GM23338 (cell line): ENCODE measurements at regions not wholly inside any gene's neighbourhood (a gene's known extent, or its start where the extent isn't known, plus 50 kb on each side); places are given as distances from the start of the nearest gene placed in this dataset.
"Not testable (repeated sequence)": the region's sequence is repeated elsewhere in the genome, so short reads cannot be mapped to it uniquely, and the experiment has no call there.

Experiments
- CREB1 ChIP-seq: fragments of 250-450 bp; sonication (Bioruptor Pico); IDR thresholded peaks from 2 replicates; pipeline ENCODE4 v1.5.0; 2020; ENCODE audit warnings: low read depth, mild to moderate bottlenecking, moderate library complexity
- ETS1 ChIP-seq: IDR thresholded peaks from 2 replicates; pipeline ENCODE4 v1.6.1; 2016; ENCODE audit warnings: antibody characterized with exemption
- EZH2 ChIP-seq: fragments of 200-600 bp; sonication (generic); IDR thresholded peaks from one replicate; pipeline ENCODE4 v1.8.0; 2017; ENCODE audit warnings: antibody characterized with exemption, mild to moderate bottlenecking, low read depth; ENCODE audit not compliant: unreplicated experiment
- EZH2phosphoT487 ChIP-seq: fragments of 200-600 bp; sonication (generic); IDR thresholded peaks from one replicate; pipeline ENCODE4 v1.8.1; 2018; ENCODE audit warnings: antibody characterized with exemption; ENCODE audit not compliant: unreplicated experiment
- JUNB ChIP-seq: IDR thresholded peaks from one replicate; pipeline ENCODE4 v1.6.1; 2016; ENCODE audit warnings: antibody characterized with exemption; ENCODE audit not compliant: unreplicated experiment
- NANOG ChIP-seq: IDR thresholded peaks from 2 replicates; pipeline ENCODE4 v1.6.1; 2016; ENCODE audit warnings: antibody characterized with exemption, borderline replicate concordance
- POLR2AphosphoS5 ChIP-seq: IDR thresholded peaks from 2 replicates; pipeline ENCODE4 v1.6.1; 2016; ENCODE audit warnings: antibody characterized with exemption, low read depth
- STAT1 ChIP-seq: IDR thresholded peaks from one replicate; pipeline ENCODE4 v1.6.1; 2016; ENCODE audit warnings: antibody characterized with exemption; ENCODE audit not compliant: unreplicated experiment
- ZNF114 ChIP-seq: fragments of 250-450 bp; sonication (Bioruptor Pico); IDR thresholded peaks from 2 replicates; pipeline ENCODE4 v1.5.0; 2020; ENCODE audit warnings: mild to moderate bottlenecking, moderate library complexity
- ZNF331 ChIP-seq: fragments of 250-450 bp; sonication (Bioruptor Pico); IDR thresholded peaks from 2 replicates; pipeline ENCODE4 v1.5.0; 2020; ENCODE audit warnings: low read depth, mild to moderate bottlenecking, moderate library complexity
- ZNF462 ChIP-seq: fragments of 250-450 bp; sonication (Bioruptor Pico); IDR thresholded peaks from 2 replicates; pipeline ENCODE4 v1.5.0; 2020; ENCODE audit warnings: mild to moderate bottlenecking, moderate library complexity
- TF ChIP-seq, protein P1 (sequence below), 2 experiments: fragments of 200-600 bp in 1 of 2; sonication (generic) in 1 of 2; conservative IDR thresholded peaks; 2 replicates each; pipeline versions ENCODE4 v1.5.1 to v1.6.1; 2016 to 2017; ENCODE audit warnings: antibody characterized with exemption in 2 of 2, low read depth in 2 of 2, mild to moderate bottlenecking in 2 of 2, moderate library complexity in 1 of 2
- TF ChIP-seq, protein P2 (sequence below): IDR thresholded peaks from one replicate; pipeline ENCODE4 v1.6.1; 2018; ENCODE audit warnings: antibody characterized with exemption; ENCODE audit not compliant: unreplicated experiment

DNA sequence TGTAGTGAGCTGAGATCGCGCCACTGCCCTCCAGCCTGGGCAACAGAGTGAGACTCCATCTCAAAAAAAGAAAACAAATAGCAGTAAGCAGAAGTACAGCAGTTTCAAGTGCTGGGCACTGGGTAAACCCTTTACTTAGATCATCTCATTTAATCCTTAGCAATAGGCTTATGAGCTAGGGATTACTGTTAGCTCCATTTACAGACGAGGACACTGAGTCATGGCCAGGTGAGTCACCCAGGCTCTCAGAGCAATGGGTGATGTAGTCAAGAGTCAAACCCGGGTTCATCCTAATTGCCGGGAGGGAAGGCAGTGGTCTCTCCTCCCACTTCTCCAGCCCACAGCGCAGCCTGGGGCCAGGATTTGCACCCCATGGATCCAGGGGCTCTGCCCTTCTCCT lies 473.6 kb downstream of the TP53TG3F start:
- not testable (repeated sequence) for TF ChIP-seq POLR2AphosphoS5; JUNB; EZH2; CREB1; ZNF331 (CRISPR knock-in tag); ZNF462; ZNF114; EZH2phosphoT487; STAT1; ETS1; NANOG
- TF ChIP-seq, protein P1, sequence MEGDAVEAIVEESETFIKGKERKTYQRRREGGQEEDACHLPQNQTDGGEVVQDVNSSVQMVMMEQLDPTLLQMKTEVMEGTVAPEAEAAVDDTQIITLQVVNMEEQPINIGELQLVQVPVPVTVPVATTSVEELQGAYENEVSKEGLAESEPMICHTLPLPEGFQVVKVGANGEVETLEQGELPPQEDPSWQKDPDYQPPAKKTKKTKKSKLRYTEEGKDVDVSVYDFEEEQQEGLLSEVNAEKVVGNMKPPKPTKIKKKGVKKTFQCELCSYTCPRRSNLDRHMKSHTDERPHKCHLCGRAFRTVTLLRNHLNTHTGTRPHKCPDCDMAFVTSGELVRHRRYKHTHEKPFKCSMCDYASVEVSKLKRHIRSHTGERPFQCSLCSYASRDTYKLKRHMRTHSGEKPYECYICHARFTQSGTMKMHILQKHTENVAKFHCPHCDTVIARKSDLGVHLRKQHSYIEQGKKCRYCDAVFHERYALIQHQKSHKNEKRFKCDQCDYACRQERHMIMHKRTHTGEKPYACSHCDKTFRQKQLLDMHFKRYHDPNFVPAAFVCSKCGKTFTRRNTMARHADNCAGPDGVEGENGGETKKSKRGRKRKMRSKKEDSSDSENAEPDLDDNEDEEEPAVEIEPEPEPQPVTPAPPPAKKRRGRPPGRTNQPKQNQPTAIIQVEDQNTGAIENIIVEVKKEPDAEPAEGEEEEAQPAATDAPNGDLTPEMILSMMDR (conservative IDR thresholded peaks at IDR 0.05; ENCODE audit: low read depth in 2 of 2) = not testable (repeated sequence)
- TF ChIP-seq, protein P2, sequence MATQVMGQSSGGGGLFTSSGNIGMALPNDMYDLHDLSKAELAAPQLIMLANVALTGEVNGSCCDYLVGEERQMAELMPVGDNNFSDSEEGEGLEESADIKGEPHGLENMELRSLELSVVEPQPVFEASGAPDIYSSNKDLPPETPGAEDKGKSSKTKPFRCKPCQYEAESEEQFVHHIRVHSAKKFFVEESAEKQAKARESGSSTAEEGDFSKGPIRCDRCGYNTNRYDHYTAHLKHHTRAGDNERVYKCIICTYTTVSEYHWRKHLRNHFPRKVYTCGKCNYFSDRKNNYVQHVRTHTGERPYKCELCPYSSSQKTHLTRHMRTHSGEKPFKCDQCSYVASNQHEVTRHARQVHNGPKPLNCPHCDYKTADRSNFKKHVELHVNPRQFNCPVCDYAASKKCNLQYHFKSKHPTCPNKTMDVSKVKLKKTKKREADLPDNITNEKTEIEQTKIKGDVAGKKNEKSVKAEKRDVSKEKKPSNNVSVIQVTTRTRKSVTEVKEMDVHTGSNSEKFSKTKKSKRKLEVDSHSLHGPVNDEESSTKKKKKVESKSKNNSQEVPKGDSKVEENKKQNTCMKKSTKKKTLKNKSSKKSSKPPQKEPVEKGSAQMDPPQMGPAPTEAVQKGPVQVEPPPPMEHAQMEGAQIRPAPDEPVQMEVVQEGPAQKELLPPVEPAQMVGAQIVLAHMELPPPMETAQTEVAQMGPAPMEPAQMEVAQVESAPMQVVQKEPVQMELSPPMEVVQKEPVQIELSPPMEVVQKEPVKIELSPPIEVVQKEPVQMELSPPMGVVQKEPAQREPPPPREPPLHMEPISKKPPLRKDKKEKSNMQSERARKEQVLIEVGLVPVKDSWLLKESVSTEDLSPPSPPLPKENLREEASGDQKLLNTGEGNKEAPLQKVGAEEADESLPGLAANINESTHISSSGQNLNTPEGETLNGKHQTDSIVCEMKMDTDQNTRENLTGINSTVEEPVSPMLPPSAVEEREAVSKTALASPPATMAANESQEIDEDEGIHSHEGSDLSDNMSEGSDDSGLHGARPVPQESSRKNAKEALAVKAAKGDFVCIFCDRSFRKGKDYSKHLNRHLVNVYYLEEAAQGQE = not testable (repeated sequence)
